Right kidney (tissue), 1 donor: ENCODE measurements at regions not wholly inside any gene's neighbourhood (a gene's known extent, or its start where the extent isn't known, plus 50 kb on each side); places are given as distances from the start of the nearest gene placed in this dataset.

Experiments
- DNase-seq: peaks from one replicate; pipeline ENCODE4 v3.0.0-alpha.2; 2016

DNA sequence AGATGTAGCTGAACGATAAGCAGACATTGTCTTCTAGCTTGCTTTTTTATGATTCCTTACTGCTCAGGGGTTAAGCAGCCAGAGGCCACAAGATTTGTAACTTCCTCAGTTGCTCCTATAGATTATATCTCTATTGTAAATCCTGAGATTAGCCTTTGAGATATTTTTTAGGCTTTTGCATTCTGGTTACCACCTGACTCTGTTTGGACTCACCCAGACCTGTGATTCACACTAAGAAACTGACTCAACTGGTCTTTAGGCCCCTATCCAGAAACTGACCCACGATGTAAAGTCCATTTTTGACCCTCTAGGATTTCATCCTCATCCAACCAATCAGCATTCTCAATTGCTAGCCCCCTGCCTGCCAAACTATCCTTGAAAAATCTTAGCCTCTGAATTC is 194.4 kb downstream of the RASSF9 start:
- no peak for DNase-seq

DNA sequence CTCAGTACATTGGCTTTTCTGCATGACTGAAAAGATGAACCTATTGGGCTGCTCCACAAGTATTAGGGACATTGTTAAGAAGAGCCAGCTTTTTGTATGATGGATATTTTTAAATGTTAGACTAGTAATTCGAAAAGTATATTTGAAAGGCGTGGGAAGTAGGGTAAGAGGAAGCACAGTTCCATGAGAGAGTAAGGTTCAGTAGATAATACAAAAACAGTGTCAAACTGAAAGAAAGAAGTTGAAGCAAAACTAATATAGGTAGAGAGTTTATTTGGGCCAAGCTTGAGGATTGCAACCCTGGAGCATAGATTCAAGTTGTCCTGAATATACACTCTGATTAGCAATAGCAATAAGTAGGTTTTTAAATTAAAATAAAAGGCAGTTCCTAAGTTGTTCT is 193.9 kb downstream of the RASSF9 start:
- DNase-seq, result no peak

GRCh38 chr12:85642808-85643207 is 193.4 kb downstream of the RASSF9 start:
- no peak for DNase-seq

GRCh38 chr12:85644508-85644907 is 191.7 kb downstream of the RASSF9 start:
- DNase-seq, result no peak

- DNase-seq, result no peak
Measured at GRCh38 chr12:85653731-85654455, 182.3 kb downstream of the RASSF9 start.

GRCh38 chr12:85654456-85654840 is 181.8 kb downstream of the RASSF9 start:
- DNase-seq, result no peak

- DNase-seq, result no peak
Measured at GRCh38 chr12:85656561-85656960, 179.6 kb downstream of the RASSF9 start.

GRCh38 chr12:85657251-85657650 is 179.0 kb downstream of the RASSF9 start:
- no peak for DNase-seq

DNA sequence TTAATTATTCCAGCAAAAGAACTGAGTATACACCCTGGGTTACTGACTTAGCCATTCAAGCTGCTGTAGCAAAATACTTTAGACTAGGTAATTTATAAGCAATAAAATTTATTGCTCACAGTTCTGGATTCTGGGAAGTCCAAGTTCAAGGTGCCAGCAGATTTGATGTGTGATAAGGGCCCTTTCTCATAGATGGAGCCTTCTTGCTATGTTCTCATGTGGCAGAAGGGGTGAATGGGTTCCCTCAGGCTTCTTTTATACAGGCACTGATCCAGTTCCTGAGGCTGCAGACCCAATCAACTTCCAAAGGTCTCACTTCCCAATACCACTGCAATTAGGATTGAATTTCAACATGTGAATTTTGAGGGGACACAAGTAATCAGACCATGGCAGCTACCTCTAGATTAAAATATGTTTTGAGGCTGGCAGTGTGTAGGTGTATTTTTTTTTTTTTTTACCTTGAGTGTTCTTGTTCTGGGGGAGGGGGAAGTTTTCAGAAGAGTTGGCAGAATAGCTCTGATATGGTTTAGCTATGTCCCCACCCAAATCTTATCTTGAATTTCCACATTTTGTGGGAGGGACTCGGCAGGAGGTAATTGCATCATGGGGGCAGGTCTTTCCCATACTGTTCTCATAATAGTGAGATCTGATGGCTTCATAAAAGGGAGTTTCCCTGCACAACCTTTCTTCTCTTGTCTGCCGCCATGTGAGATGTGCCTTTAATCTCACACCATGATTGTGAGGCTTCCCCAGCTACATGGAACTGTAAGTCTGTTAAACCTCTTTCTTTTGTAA is 178.2 kb downstream of the RASSF9 start:
- no peak for DNase-seq

GRCh38 chr12:85659754-85660530 is 176.3 kb downstream of the RASSF9 start:
- no peak for DNase-seq

DNA sequence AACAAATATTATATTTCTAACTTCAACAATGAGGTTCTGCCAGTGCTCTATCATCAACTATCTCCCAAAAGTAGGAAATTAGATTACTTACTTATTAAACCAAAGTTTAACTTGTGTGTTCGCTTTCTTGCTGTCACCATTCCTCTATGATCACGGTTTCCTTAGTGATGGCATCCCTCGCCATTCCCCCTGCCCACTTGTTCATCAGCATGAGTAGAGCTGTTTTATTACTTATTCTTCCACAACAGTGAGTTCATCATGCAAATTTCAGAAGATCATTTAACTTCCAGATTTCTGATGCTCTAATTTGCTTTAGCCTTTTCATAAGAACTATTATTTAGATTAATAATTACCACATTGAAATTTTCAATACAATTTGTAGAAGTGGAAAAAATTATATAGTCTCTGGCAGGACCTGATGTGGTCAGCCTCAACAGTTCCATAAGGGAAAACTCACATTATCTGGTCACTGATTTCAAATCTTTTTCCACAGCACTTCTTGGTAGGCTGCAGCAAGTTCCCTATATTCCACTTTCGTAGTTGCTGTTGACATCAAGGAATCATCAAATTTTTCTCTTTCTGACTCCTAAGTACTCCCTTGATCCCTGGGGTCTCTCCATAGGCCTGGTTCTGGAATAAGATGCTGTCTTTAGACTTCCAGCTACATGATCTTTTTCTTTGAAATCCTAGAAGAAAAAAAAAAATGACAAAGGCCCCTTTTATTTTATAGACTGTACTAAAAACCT is 174.6 kb downstream of the RASSF9 start:
- no peak for DNase-seq

DNA sequence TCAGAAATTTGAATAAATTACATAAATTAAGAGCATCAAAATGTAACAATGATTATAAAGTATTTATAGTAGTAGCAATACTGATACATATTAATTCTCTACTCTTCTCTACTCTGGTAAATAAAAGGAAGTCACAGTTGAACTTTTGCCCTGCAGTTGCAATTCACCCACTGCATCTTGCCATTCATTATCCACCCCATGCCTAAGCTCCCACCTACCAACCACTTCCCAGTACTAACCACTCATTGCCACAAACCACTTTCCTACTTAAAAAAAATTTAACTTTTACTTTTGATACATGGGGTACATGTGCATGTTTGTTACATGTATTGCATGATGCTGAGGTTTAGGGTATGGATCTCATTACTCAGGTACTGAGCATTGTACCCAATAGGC is 174.0 kb downstream of the RASSF9 start:
- no peak for DNase-seq

GRCh38 chr12:85663631-85664030 is 172.6 kb downstream of the RASSF9 start:
- DNase-seq, result no peak

DNA sequence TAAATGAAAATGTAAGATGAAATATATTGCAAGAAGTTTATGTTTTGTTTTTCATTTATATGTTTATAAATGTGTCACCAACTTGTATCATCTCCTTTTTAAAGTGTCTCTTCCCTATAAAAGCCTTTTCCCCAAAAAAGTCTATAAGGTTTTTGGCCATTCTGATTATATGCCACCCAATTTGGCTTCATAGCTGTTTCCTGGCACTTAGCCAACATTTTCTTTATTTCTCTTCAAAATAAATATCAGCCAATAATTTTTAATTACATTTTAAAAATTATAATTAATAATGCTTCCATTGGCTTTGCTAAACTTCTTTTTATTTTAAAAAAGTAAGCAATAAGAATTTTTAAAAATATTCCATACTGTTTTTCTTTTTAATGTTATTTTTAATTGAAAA is 171.8 kb downstream of the RASSF9 start:
- DNase-seq, result no peak

DNA sequence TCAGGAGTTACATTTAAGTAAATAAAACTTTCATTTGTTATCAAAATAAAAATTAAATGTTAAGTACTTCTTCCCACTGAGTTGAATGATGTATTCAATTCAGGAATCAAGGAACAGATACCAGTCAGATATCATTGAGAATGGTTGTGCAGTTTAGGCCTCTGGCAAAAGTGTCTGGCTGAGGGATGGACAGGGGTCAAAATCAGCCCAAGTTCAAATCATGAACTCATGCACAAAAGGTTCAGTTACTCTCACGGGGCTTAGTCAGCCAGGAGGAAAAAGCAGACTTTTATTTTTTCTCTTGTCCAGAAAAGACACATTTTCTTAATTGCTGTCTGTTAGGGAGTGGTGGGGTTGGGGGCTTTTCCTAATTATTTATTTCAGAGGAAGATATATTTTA is 166.3 kb downstream of the RASSF9 start:
- no peak for DNase-seq

DNA sequence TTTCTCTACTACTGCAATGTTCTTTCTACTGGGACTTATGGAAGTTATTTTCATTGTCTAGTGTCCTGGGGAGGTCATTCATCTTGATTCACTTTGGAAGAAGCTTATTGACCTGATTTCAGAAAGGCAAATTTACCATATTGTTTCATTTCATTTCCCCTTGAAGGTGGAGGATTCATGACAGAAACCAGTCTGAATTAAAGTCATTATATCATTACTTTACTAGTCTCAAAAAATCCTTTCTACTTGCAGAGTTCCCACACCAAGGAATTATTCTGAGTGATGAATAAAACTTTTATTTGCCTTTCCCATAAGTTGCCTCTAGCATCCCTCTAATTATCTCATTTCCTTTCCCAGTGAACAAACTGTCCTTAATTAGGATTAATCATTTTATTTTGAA is 163.8 kb downstream of the RASSF9 start:
- no peak for DNase-seq

DNA sequence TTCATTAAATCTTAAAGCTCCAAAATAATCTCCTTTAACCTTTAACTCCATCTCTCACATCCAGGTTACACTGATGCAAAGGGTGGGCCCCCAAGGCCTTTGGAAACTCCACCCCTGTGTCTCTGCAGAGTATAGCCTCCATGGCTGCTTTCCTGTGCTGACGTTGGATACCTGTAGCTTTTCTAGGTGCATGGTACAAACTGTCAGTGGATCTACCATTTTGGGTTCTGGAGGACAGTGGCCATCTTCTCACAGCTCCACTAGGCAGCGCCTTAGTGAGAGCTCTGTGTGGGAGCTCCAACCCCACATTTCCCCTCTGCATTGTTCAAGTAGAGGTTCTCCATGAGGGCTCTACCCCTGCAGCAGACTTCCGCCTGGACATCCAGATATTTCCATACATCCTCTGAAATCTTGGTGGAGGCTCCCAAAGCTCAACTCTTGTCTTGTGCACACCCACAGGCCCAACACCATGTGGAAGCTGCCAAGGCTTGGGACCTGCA is 162.2 kb downstream of the RASSF9 start:
- DNase-seq, result no peak

- DNase-seq, result no peak
Measured at GRCh38 chr12:85676816-85677749, 159.1 kb downstream of the RASSF9 start.

DNA sequence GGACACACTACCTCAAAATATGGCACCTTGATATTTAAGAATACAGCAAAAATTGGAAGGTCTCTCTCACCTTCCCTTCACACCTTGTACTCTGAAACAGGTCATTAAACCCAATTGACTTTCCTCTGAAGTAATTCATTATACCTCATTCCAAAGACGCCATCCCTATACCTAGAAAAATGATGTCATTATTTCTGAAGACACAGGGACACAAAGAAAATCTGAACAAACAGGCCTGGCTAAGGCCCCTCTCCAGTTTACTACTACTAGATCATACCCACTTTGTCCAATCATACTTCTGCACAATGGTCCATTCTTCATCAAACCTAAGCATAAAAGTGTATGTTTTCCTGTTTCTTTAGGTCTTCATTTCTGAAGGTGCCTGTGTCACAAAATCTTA is 156.9 kb downstream of the RASSF9 start:
- DNase-seq, result no peak

DNA sequence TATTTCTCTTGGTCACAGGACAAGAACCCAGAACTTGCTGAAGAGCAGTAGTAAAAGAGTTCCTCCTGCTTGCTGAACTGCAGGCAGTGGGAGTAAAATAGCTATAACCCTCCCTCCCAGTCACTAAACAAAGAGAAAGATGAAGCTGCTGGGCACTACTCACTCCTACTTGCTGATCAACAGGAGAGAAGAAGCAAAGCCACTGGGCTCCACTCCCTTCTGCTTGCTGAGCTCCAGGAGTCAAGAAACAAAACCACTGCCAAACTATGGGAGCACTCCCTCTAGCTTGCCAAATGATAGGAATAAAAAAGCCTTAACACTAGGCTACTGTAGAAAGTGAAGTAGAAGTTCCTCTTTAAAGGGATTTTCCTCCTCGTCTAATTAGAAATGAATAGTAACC is 155.3 kb downstream of the RASSF9 start:
- no peak for DNase-seq

DNA sequence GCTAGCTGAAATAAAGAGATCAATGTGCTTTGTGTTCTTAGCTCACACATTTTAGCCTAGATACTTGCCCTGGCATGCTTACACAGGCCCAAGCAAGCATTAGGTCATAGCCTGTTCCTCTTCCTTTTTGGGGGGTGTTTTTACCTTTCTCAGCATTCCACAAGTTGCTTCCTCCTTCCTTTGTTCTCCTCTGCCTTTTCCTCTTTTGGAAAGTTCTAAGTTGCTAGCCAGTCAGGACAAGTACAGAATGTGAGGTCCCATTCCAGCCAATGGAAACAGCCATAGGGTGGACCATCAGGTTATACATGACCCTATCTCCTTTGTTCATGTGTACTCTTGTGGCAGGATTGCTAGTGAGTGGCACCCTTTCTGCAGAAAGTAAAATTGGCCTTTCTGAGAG is 154.9 kb downstream of the RASSF9 start:
- no peak for DNase-seq
